ENCODE measurements at regions not wholly inside any gene's neighbourhood (a gene's known extent, or its start where the extent isn't known, plus 50 kb on each side); places are given as distances from the start of the nearest gene placed in this dataset.

DNA sequence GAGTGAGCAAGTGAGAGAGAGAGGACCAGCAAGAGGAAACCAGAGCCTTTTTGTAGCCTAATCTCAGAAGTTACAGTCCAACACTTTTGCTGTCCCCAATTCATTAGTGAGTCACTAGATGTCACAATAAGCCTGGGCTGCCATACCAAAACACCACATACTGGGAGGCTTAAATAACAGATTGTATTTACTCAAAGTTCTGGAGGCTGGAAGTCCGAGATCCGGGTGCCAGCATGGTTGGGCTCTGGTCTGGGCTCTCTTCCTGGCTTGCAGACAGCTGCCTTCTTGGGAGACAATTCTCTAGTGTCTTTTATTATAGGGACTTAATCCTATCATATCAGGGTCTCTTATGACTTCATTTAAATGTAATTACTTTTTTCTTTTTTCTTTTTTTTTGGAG lies 50.7 kb upstream of the FERMT1 start:
- TF ChIP-seq, protein P1, sequence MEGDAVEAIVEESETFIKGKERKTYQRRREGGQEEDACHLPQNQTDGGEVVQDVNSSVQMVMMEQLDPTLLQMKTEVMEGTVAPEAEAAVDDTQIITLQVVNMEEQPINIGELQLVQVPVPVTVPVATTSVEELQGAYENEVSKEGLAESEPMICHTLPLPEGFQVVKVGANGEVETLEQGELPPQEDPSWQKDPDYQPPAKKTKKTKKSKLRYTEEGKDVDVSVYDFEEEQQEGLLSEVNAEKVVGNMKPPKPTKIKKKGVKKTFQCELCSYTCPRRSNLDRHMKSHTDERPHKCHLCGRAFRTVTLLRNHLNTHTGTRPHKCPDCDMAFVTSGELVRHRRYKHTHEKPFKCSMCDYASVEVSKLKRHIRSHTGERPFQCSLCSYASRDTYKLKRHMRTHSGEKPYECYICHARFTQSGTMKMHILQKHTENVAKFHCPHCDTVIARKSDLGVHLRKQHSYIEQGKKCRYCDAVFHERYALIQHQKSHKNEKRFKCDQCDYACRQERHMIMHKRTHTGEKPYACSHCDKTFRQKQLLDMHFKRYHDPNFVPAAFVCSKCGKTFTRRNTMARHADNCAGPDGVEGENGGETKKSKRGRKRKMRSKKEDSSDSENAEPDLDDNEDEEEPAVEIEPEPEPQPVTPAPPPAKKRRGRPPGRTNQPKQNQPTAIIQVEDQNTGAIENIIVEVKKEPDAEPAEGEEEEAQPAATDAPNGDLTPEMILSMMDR (IDR thresholded peaks at IDR 0.05 in 8 of 11, conservative IDR thresholded peaks at IDR 0.05 in 3 of 11), result no peak
- TF ChIP-seq POLR2A (IDR thresholded peaks at IDR 0.05), result no peak

Measured in spleen (tissue), 7 donors.